ENCODE measurements at regions not wholly inside any gene's neighbourhood (a gene's known extent, or its start where the extent isn't known, plus 50 kb on each side); places are given as distances from the start of the nearest gene placed in this dataset.

DNA sequence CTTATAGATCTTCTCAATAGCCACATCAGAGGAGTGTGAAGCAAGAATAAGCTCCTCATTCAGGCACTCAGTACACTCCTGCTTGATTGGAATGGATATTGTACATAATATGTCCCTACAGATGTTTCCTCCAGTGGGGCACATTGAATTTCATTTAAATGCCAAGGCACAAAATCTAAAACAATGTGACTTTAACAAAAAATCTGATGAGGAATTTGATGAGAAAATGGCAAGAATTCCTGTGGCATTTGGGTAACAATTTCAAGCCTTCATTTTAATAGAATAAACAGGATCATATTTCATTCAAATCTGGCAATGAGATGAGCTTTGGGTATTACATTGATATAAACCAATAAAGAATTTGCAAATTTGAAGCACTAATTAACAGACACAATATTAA, 307.7 kb upstream of the PKN2 start:
- Mint-ChIP-seq H3K4me1 (ENCODE audit: low read depth, unreplicated experiment) (peaks cover 7% of the 10 kb centered on the region), H3K4me3 (ENCODE audit: unreplicated experiment) (no peak overlapping the region), H3K36me3 (ENCODE audit: low read depth, unreplicated experiment) (no peaks in the 10 kb centered on the region), H3K27ac (ENCODE audit: unreplicated experiment) (no peak overlapping the region), H3K27me3 (ENCODE audit: low read depth, unreplicated experiment) (no peaks in the 10 kb centered on the region), H3K9me3 (ENCODE audit: unreplicated experiment) (no peaks in the 10 kb centered on the region)
- no peaks in the 10 kb centered on the region for H3K79me2 ChIP-seq (ENCODE audit: insufficient read depth, low read length)
- H3K4me2 ChIP-seq (ENCODE audit: low read length) = no peak overlapping the region
- H3K4me3 ChIP-seq (ENCODE audit: insufficient read depth, low read depth, low read length) = no peak overlapping the region
- H3K27ac ChIP-seq (ENCODE audit: low read depth, low read length) = no peak overlapping the region
- H2AFZ ChIP-seq (ENCODE audit: low read depth, low read length) = no peak overlapping the region
- no peaks in the 10 kb centered on the region for H3K4me1 ChIP-seq (ENCODE audit: insufficient read depth, low read length)
- H3K36me3 ChIP-seq (ENCODE audit: insufficient read depth, low read length) = no peaks in the 10 kb centered on the region
- no peaks in the 10 kb centered on the region for H4K20me1 ChIP-seq (ENCODE audit: insufficient read depth, low read length)
- no peak for TF ChIP-seq EZH2 (IDR thresholded peaks at IDR 0.05; ENCODE audit: insufficient read depth, low read length)
- TF ChIP-seq, protein P1, sequence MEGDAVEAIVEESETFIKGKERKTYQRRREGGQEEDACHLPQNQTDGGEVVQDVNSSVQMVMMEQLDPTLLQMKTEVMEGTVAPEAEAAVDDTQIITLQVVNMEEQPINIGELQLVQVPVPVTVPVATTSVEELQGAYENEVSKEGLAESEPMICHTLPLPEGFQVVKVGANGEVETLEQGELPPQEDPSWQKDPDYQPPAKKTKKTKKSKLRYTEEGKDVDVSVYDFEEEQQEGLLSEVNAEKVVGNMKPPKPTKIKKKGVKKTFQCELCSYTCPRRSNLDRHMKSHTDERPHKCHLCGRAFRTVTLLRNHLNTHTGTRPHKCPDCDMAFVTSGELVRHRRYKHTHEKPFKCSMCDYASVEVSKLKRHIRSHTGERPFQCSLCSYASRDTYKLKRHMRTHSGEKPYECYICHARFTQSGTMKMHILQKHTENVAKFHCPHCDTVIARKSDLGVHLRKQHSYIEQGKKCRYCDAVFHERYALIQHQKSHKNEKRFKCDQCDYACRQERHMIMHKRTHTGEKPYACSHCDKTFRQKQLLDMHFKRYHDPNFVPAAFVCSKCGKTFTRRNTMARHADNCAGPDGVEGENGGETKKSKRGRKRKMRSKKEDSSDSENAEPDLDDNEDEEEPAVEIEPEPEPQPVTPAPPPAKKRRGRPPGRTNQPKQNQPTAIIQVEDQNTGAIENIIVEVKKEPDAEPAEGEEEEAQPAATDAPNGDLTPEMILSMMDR (IDR thresholded peaks at IDR 0.05; ENCODE audit: insufficient read depth, low read depth, low read length) = no peak
- no peak for FAIRE-seq
- no peak for DNase-seq (ENCODE audit: low read depth)
- H3K9me3 ChIP-seq (ENCODE audit: insufficient read depth, low read depth, low read length) = no peaks in the 10 kb centered on the region
- no peak overlapping the region for H3K9ac ChIP-seq (ENCODE audit: low read length)
- H3K27me3 ChIP-seq (ENCODE audit: insufficient read depth, low read length) = no peaks in the 10 kb centered on the region

DNA sequence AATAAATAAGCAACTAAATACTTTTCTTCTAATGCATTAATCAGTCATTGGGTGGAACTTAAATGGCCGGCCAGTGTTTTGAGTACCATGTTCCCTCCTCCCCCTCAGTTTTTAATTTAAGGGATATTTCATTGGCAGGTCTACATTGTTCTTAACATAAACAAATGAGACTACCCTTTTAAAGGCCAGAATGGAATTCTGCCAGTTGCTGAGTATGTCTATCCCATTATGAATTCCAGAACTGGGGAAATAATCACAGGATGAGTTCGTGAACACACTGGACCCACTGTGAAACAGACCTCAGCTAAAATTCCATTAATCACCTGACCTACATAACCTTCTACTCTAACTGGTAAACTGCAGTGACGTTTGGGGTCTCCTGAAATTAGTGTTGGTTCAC, 305.5 kb upstream of the PKN2 start:
- no peaks in the 10 kb centered on the region for H4K20me1 ChIP-seq (ENCODE audit: insufficient read depth, low read length)
- TF ChIP-seq EZH2 (IDR thresholded peaks at IDR 0.05; ENCODE audit: insufficient read depth, low read length) = no peak
- TF ChIP-seq, protein P1 (IDR thresholded peaks at IDR 0.05; ENCODE audit: insufficient read depth, low read depth, low read length) = no peak
- H3K27me3 ChIP-seq (ENCODE audit: insufficient read depth, low read length) = no peaks in the 10 kb centered on the region
- H3K27ac ChIP-seq (ENCODE audit: low read depth, low read length) = no peak overlapping the region
- no peaks in the 10 kb centered on the region for H3K9me3 ChIP-seq (ENCODE audit: insufficient read depth, low read depth, low read length)
- Mint-ChIP-seq H3K4me1 (ENCODE audit: low read depth, unreplicated experiment) (peaks cover 3% of the 10 kb centered on the region), H3K9me3 (ENCODE audit: unreplicated experiment) (no peaks in the 10 kb centered on the region), H3K4me3 (ENCODE audit: unreplicated experiment) (no peak overlapping the region), H3K27ac (ENCODE audit: unreplicated experiment) (no peak overlapping the region), H3K36me3 (ENCODE audit: low read depth, unreplicated experiment) (no peaks in the 10 kb centered on the region), H3K27me3 (ENCODE audit: low read depth, unreplicated experiment) (no peaks in the 10 kb centered on the region)
- DNase-seq (ENCODE audit: low read depth) = peak; percentile 42
- no peaks in the 10 kb centered on the region for H3K4me1 ChIP-seq (ENCODE audit: insufficient read depth, low read length)
- H3K4me2 ChIP-seq (ENCODE audit: low read length) = no peak overlapping the region
- H3K79me2 ChIP-seq (ENCODE audit: insufficient read depth, low read length) = no peaks in the 10 kb centered on the region
- no peak overlapping the region for H2AFZ ChIP-seq (ENCODE audit: low read depth, low read length)
- no peak overlapping the region for H3K4me3 ChIP-seq (ENCODE audit: insufficient read depth, low read depth, low read length)
- no peak overlapping the region for H3K9ac ChIP-seq (ENCODE audit: low read length)
- no peak for FAIRE-seq
- no peaks in the 10 kb centered on the region for H3K36me3 ChIP-seq (ENCODE audit: insufficient read depth, low read length)

DNA sequence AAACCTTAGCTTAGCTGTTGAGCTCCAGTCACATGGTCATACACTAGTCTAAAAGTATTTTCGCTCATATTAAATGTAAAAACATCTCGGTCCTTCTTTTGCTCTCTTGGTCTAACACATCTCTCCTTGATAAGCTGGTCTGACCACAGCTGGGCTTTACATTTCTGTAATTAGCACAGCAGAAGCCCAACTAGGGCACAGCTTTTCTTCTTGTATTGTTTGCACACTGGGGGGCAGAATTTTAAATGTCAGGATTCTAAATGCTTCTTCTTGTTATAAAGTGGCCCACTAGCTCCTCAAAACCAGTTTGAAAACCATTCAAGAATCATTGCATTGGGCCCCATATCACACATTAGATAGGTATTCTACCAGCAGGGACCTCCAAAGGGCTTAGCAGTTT, 289.1 kb upstream of the PKN2 start:
- no peaks in the 10 kb centered on the region for H4K20me1 ChIP-seq (ENCODE audit: insufficient read depth, low read length)
- no peak overlapping the region for H2AFZ ChIP-seq (ENCODE audit: low read depth, low read length)
- no peak for FAIRE-seq
- no peaks in the 10 kb centered on the region for H3K27me3 Mint-ChIP-seq (ENCODE audit: low read depth, unreplicated experiment)
- no peaks in the 10 kb centered on the region for H3K27me3 ChIP-seq (ENCODE audit: insufficient read depth, low read length)
- no peak overlapping the region for H3K27ac Mint-ChIP-seq (ENCODE audit: unreplicated experiment)
- H3K9me3 ChIP-seq (ENCODE audit: insufficient read depth, low read depth, low read length) = no peaks in the 10 kb centered on the region
- no peaks in the 10 kb centered on the region for H3K4me1 ChIP-seq (ENCODE audit: insufficient read depth, low read length)
- no peak overlapping the region for H3K4me3 Mint-ChIP-seq (ENCODE audit: unreplicated experiment)
- no peaks in the 10 kb centered on the region for H3K36me3 Mint-ChIP-seq (ENCODE audit: low read depth, unreplicated experiment)
- no peak for DNase-seq (ENCODE audit: low read depth)
- H3K4me1 Mint-ChIP-seq (ENCODE audit: low read depth, unreplicated experiment) = no peaks in the 10 kb centered on the region
- H3K4me3 ChIP-seq (ENCODE audit: insufficient read depth, low read depth, low read length) = no peak overlapping the region
- no peak overlapping the region for H3K4me2 ChIP-seq (ENCODE audit: low read length)
- H3K9me3 Mint-ChIP-seq (ENCODE audit: unreplicated experiment) = peaks cover 2% of the 10 kb centered on the region
- no peaks in the 10 kb centered on the region for H3K36me3 ChIP-seq (ENCODE audit: insufficient read depth, low read length)
- no peaks in the 10 kb centered on the region for H3K79me2 ChIP-seq (ENCODE audit: insufficient read depth, low read length)
- H3K27ac ChIP-seq (ENCODE audit: low read depth, low read length) = no peak overlapping the region
- no peak overlapping the region for H3K9ac ChIP-seq (ENCODE audit: low read length)
- TF ChIP-seq EZH2 (IDR thresholded peaks at IDR 0.05; ENCODE audit: insufficient read depth, low read length) = no peak
- TF ChIP-seq, protein P1 (IDR thresholded peaks at IDR 0.05; ENCODE audit: insufficient read depth, low read depth, low read length) = no peak
